Activated CD8-positive, alpha-beta T cell treated with anti-CD3 and anti-CD28 coated beads for 36 hours (primary cell): ENCODE measurements at regions not wholly inside any gene's neighbourhood (a gene's known extent, or its start where the extent isn't known, plus 50 kb on each side); places are given as distances from the start of the nearest gene placed in this dataset.

Experiments used
- ATAC-seq: fragments of 200-7000 bp; cut with Tn5 transposase; one replicate; pipeline ENCODE4 v1.10.0; 2021; ENCODE audit warnings: mild to moderate bottlenecking, moderate library complexity
- CTCF ChIA-PET: fragments of 350-600 bp; sonication (Branson Sonifier 250); formaldehyde crosslinking; loops from one replicate; lab custom pipeline; 2021; ENCODE audit warnings: antibody characterized with exemption; lab: Charles Lee
- POLR2A ChIA-PET: fragments of 350-600 bp; sonication (Branson Sonifier 250); formaldehyde crosslinking; loops from one replicate; lab custom pipeline; 2021; ENCODE audit warnings: antibody characterized with exemption; lab: Charles Lee
- DNase-seq: peaks from one replicate; pipeline ENCODE4 v3.0.0-alpha.2; 2020
- H3K27ac Mint-ChIP-seq: one replicate; pipeline ENCODE4 v1.8.0; 2021; ENCODE audit warnings: mild to moderate bottlenecking, mixed read lengths
- H3K27me3 Mint-ChIP-seq: one replicate; pipeline ENCODE4 v1.8.0; 2021; ENCODE audit warnings: mixed read lengths
- H3K36me3 Mint-ChIP-seq: one replicate; pipeline ENCODE4 v1.8.0; 2021; ENCODE audit warnings: low read depth, mixed read lengths
- H3K4me1 Mint-ChIP-seq: one replicate; pipeline ENCODE4 v1.8.0; 2021; ENCODE audit warnings: low read depth, mixed read lengths
- H3K4me3 Mint-ChIP-seq: one replicate; pipeline ENCODE4 v1.8.0; 2021; ENCODE audit warnings: mild to moderate bottlenecking, moderate library complexity, mixed read lengths
- H3K9me3 Mint-ChIP-seq: one replicate; pipeline ENCODE4 v1.8.0; 2021; ENCODE audit warnings: mixed read lengths
- CTCF ChIP-seq: fragments of 200-600 bp; IDR thresholded peaks from one replicate; pipeline ENCODE4 v1.8.0; 2022; ENCODE audit warnings: antibody characterized with exemption, mild to moderate bottlenecking
- intact Hi-C: fragments of 100-400 bp; cut with micrococcal nuclease; formaldehyde crosslinking; loops from one replicate; pipeline ENCODE4 v1.10.0; 2022

- no peaks in the 10 kb centered on the region for H3K27me3 Mint-ChIP-seq
These were observed 651.6 kb upstream of the RORB start for GRCh38 chr9:73845539-73845938.

GRCh38 chr9:73845954-73846690, 651.0 kb upstream of the RORB start:
- no peak for TF ChIP-seq CTCF
- intact Hi-C loops: no loop called here
- ChIA-PET POLR2A (no interaction called here), CTCF (no interaction called here)
- DNase-seq: no peak
- no peaks in the 10 kb centered on the region for H3K27me3 Mint-ChIP-seq
- H3K36me3 Mint-ChIP-seq: no peaks in the 10 kb centered on the region
- no peak for ATAC-seq
- H3K27ac Mint-ChIP-seq: no peak overlapping the region
- H3K4me3 Mint-ChIP-seq: no peak overlapping the region
- no peaks in the 10 kb centered on the region for H3K9me3 Mint-ChIP-seq
- no peaks in the 10 kb centered on the region for H3K4me1 Mint-ChIP-seq

More at GRCh38 chr9:73845539-73845938, 651.6 kb upstream of the RORB start:
- no peak for DNase-seq
- Mint-ChIP-seq H3K4me3 (no peak overlapping the region), H3K27ac (no peak overlapping the region), H3K4me1 (no peaks in the 10 kb centered on the region), H3K36me3 (no peaks in the 10 kb centered on the region), H3K9me3 (no peaks in the 10 kb centered on the region)
- TF ChIP-seq CTCF: no peak
- intact Hi-C loops: no loop called here
- ChIA-PET POLR2A (no interaction called here), CTCF (no interaction called here)
- no peak for ATAC-seq

GRCh38 chr9:73847536-73847935, 649.6 kb upstream of the RORB start:
- Mint-ChIP-seq H3K4me3 (no peak overlapping the region), H3K27me3 (no peaks in the 10 kb centered on the region), H3K36me3 (no peaks in the 10 kb centered on the region), H3K9me3 (no peaks in the 10 kb centered on the region), H3K27ac (no peak overlapping the region), H3K4me1 (no peaks in the 10 kb centered on the region)
- CTCF ChIA-PET: interaction anchor here (0.6 to 1.5 kb wide), 2 partner anchors 10 to 853 kb away, joined by 3 read pairs; no protein-coding TSS in a partner anchor
- DNase-seq: no peak
- POLR2A ChIA-PET: no interaction called here
- intact Hi-C loops: no loop called here
- TF ChIP-seq CTCF: no peak
- ATAC-seq: no peak

GRCh38 chr9:73853549-73853948, 643.6 kb upstream of the RORB start:
- ATAC-seq (no peak), DNase-seq (no peak)
- no peaks in the 10 kb centered on the region for H3K4me1 Mint-ChIP-seq
- no peaks in the 10 kb centered on the region for H3K36me3 Mint-ChIP-seq
- no peak overlapping the region for H3K27ac Mint-ChIP-seq
- ChIA-PET POLR2A (no interaction called here), CTCF (no interaction called here)
- no peak overlapping the region for H3K4me3 Mint-ChIP-seq
- H3K9me3 Mint-ChIP-seq: no peaks in the 10 kb centered on the region
- TF ChIP-seq CTCF: no peak
- H3K27me3 Mint-ChIP-seq: no peaks in the 10 kb centered on the region
- intact Hi-C loops: no loop called here

GRCh38 chr9:73855206-73855605, 641.9 kb upstream of the RORB start:
- no peak for ATAC-seq
- Mint-ChIP-seq H3K9me3 (no peaks in the 10 kb centered on the region), H3K4me1 (no peaks in the 10 kb centered on the region), H3K27me3 (no peaks in the 10 kb centered on the region), H3K4me3 (no peak overlapping the region), H3K27ac (no peak overlapping the region), H3K36me3 (no peaks in the 10 kb centered on the region)
- intact Hi-C loops: no loop called here
- POLR2A ChIA-PET: no interaction called here
- no peak for DNase-seq
- no peak for TF ChIP-seq CTCF
- CTCF ChIA-PET: no interaction called here
